GM18499 (cell line): ENCODE measurements at regions not wholly inside any gene's neighbourhood (a gene's known extent, or its start where the extent isn't known, plus 50 kb on each side); places are given as distances from the start of the nearest gene placed in this dataset.
"Not testable (repeated sequence)": the region's sequence is repeated elsewhere in the genome, so short reads cannot be mapped to it uniquely, and the experiment has no call there.

ENCODE experiments used
- ATAC-seq: cut with Tn5 transposase; IDR thresholded peaks from one replicate; pipeline ENCODE4 v1.9.1; 2021; ENCODE audit warnings: moderate number of reproducible peaks; ENCODE audit not compliant: insufficient read depth, unreplicated experiment

GRCh38 chr15:93779341-93779740 lies 452.0 kb upstream of the MCTP2 start:
- ATAC-seq: no peak

- ATAC-seq: no peak
These were observed 459.9 kb upstream of the MCTP2 start for GRCh38 chr15:93771196-93772030.

GRCh38 chr15:93770788-93771187 lies 460.6 kb upstream of the MCTP2 start:
- no peak for ATAC-seq

GRCh38 chr15:93762036-93762435 lies 469.3 kb upstream of the MCTP2 start:
- ATAC-seq: no peak

GRCh38 chr15:93759629-93760028 lies 471.7 kb upstream of the MCTP2 start:
- ATAC-seq: no peak

GRCh38 chr15:93758824-93759223 lies 472.5 kb upstream of the MCTP2 start:
- ATAC-seq: no peak

- no peak for ATAC-seq
These were observed 482.7 kb upstream of the MCTP2 start for GRCh38 chr15:93748710-93749109.

- not testable (repeated sequence) for ATAC-seq
These were observed 496.4 kb upstream of the MCTP2 start for GRCh38 chr15:93734976-93735375.

GRCh38 chr15:93730724-93731123 lies 500.6 kb upstream of the MCTP2 start:
- no peak for ATAC-seq

- ATAC-seq: no peak
These were observed 509.2 kb upstream of the MCTP2 start for GRCh38 chr15:93722165-93722564.

- ATAC-seq: no peak
These were observed 510.8 kb upstream of the MCTP2 start for GRCh38 chr15:93720607-93721006.

GRCh38 chr15:93719921-93720351 lies 511.4 kb upstream of the MCTP2 start:
- no peak for ATAC-seq

- no peak for ATAC-seq
These were observed 514.6 kb upstream of the MCTP2 start for GRCh38 chr15:93716615-93717231.

- ATAC-seq: no peak
These were observed 521.7 kb upstream of the MCTP2 start for GRCh38 chr15:93709708-93710107.

- ATAC-seq: no peak
These were observed 522.5 kb upstream of the MCTP2 start for GRCh38 chr15:93708724-93709445.

- ATAC-seq: no peak
These were observed 523.6 kb upstream of the MCTP2 start for GRCh38 chr15:93707751-93708150.

- ATAC-seq: no peak
These were observed 524.7 kb upstream of the MCTP2 start for GRCh38 chr15:93706495-93707292.

- ATAC-seq: no peak
These were observed 525.5 kb upstream of the MCTP2 start for GRCh38 chr15:93705753-93706455.

- no peak for ATAC-seq
These were observed 528.1 kb upstream of the MCTP2 start for GRCh38 chr15:93703092-93703739.
